BE2C (cell line): ENCODE measurements at regions not wholly inside any gene's neighbourhood (a gene's known extent, or its start where the extent isn't known, plus 50 kb on each side); places are given as distances from the start of the nearest gene placed in this dataset.
A peak's percentile ranks its signal among the peaks of the same experiment; 100 is the strongest.
"Not testable (repeated sequence)": the region's sequence is repeated elsewhere in the genome, so short reads cannot be mapped to it uniquely, and the experiment has no call there.

ENCODE experiments used
- DNase-seq: peaks from one replicate; pipeline ENCODE4 v3.0.0-alpha.2; 2020
- H3K27me3 ChIP-seq: fragments of 250-450 bp; sonication (Bioruptor Pico); 2 replicates; pipeline ENCODE4 v1.5.1; 2020; ENCODE audit warnings: mild to moderate bottlenecking
- H3K36me3 ChIP-seq: fragments of 250-450 bp; sonication (Bioruptor Pico); 2 replicates; pipeline ENCODE4 v1.5.1; 2020; ENCODE audit warnings: mild to moderate bottlenecking
- H3K4me1 ChIP-seq: fragments of 250-450 bp; sonication (Bioruptor Pico); 2 replicates; pipeline ENCODE4 v1.5.1; 2020
- H3K4me3 ChIP-seq: 2 replicates; pipeline ENCODE4 v1.5.1; 2011; ENCODE audit warnings: low read depth, low read length
- H3K9me3 ChIP-seq: fragments of 250-450 bp; sonication (Bioruptor Pico); 2 replicates; pipeline ENCODE4 v1.5.1; 2020

DNA sequence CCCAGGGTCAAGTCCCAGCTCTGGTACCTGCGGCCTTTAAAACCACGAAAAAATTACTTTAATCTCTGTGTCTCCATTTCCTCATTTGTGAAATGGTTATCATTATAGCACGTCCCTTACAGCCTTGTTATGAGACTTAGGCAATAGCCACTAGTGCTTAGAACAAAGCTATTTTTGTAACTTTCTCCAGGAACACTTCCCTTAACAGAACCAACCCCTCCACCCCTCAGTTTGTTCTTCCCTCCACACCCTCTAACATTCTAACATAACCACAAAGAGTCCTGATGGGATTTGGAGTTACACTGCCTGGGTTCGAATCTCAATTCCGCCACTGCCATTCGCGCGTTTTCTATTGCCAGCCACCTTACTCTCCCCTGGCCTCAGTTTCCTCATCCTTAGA, 2777.4 kb upstream of the TPTE start:
- DNase-seq, H3K4me3 ChIP-seq, H3K27me3 ChIP-seq, H3K36me3 ChIP-seq, H3K4me1 ChIP-seq, H3K9me3 ChIP-seq: not testable (repeated sequence)

DNA sequence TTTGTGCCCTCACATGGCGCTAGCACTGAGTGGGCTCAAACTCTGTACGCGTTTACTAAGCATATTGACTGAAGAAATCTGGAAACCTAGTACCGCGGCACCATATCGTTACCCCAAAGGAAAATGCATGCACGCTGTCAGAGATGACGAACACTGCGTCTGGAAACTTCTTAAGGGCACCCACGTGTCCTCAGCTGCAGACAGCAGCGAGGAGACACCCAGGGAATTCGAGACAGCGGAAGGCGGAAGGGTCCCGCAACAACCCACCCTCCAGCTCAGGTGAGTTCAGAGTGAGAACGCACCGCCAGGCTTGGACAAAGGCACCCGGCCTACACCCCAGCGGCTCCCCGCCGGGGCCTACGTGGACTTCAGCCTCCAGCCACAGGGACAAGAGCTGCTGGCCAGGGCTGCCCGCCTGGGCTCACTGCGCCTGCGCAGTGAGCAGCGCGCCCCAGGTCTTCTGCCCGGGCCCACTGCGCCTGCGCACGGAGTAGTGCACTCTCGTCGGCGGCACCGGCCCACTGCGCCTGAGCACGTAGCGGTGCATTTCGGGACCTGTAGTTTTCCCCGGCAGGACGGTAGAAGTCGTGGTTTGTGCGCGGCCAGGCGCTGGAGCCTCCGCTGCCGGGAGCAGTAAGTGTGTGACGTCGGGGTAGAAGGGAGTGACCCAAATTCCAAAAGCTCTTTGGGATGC, 2776.8 kb upstream of the TPTE start:
- not testable (repeated sequence) for H3K9me3 ChIP-seq, H3K4me3 ChIP-seq, H3K4me1 ChIP-seq, H3K36me3 ChIP-seq, DNase-seq, H3K27me3 ChIP-seq

- DNase-seq, H3K27me3 ChIP-seq, H3K4me3 ChIP-seq, H3K36me3 ChIP-seq, H3K9me3 ChIP-seq, H3K4me1 ChIP-seq: not testable (repeated sequence)
Measured at GRCh38 chr21:7745100-7745450, 2776.3 kb upstream of the TPTE start.

DNA sequence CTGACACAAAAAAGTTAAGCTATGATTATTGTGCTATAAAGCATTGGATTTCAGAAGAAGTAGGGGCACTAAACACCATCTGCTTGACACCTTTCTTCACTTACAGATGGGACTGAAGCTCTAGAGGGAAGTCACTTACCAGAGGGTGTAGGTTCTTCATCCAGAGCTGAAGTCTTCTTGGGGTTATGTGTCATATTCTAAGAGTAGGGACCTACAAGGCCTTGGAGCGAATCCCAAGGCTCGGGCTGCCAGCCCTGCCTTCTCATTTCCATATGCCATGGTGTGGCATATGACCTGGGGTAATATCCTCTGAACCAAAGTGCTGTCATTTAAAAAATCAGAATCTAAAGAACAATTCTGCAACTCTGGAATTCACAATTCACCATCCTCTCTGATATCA, 2773.4 kb upstream of the TPTE start:
- H3K36me3 ChIP-seq, H3K9me3 ChIP-seq, H3K4me1 ChIP-seq, H3K4me3 ChIP-seq, DNase-seq, H3K27me3 ChIP-seq: not testable (repeated sequence)

GRCh38 chr21:7752611-7753010, 2768.8 kb upstream of the TPTE start:
- not testable (repeated sequence) for H3K4me1 ChIP-seq, H3K4me3 ChIP-seq, H3K36me3 ChIP-seq, H3K27me3 ChIP-seq, DNase-seq, H3K9me3 ChIP-seq

DNA sequence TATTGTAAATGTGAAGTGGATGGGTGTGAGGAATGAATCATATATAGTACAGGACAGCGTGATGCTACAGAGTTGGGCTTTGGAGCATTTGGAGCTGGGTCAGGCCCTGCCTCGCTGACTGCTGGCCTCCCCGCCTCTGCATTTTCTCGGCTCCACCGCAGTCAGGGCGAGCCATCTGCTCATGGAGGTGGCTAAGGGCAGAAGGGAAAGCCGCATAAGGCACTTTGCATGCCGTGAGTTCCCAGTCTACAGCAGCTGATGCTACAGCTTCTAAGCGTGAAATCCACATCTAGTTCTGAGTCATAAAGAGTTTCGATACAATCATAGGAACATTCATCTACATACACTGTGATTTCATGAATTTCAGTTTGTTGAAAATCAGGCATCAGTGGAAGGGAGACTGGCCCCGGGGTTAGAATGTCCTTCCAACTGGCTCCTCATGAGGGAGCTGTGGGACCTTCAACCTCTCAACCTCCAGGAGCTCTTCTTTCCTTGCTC, 2768.0 kb upstream of the TPTE start:
- not testable (repeated sequence) for H3K9me3 ChIP-seq, DNase-seq, H3K4me1 ChIP-seq, H3K27me3 ChIP-seq, H3K4me3 ChIP-seq, H3K36me3 ChIP-seq

DNA sequence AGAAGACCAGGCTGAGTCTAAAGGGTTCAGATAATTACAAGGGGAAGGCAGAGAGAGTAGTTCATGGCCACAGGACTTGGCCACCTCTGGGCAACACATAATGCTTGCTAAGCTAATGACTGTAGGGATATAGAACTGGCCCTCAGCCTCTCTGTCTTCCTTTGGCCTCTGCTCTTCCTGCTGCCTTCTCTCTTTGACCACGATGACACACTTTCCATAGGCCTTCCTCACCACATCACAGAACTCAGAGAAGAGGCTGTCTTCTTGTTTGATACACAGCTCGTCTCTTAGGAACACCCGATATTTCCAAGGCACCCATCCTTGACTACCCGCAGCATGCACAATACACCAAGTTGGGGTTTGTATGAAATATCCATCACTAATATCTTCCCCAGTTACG, 2751.4 kb upstream of the TPTE start:
- not testable (repeated sequence) for DNase-seq, H3K36me3 ChIP-seq, H3K4me1 ChIP-seq, H3K4me3 ChIP-seq, H3K9me3 ChIP-seq, H3K27me3 ChIP-seq

GRCh38 chr21:7774219-7774618, 2747.2 kb upstream of the TPTE start:
- H3K9me3 ChIP-seq, H3K36me3 ChIP-seq, H3K4me3 ChIP-seq, H3K4me1 ChIP-seq, DNase-seq, H3K27me3 ChIP-seq: not testable (repeated sequence)

DNA sequence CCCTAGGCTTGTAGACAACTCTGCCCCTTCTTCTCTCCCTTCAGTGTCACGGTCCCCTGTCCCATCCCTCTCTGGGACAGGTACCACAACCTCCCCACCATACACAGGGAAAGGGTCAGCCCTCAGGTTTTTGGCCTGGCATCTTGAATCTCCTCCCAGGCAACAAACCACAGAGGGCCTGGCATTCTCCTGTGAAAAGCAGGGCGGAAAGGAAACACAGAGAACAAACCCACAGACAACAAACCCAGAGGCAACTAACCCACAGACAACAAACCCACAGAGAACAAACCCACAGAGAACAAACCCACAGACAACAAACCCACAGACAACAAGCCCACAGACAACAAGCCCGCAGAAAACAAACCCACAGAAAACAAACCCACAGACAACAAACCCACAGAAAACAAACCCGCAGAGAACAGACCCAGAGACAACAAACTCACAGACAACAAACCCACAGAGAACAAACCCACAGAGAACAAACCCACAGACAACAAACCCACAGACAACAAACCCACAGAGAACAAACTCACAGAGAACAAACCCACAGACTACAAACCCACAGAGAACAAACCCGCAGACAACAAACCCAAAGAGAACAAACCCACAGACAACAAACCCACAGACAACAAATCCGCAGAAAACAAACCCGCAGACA, 2745.9 kb upstream of the TPTE start:
- not testable (repeated sequence) for DNase-seq, H3K36me3 ChIP-seq, H3K4me3 ChIP-seq, H3K27me3 ChIP-seq, H3K4me1 ChIP-seq, H3K9me3 ChIP-seq

DNA sequence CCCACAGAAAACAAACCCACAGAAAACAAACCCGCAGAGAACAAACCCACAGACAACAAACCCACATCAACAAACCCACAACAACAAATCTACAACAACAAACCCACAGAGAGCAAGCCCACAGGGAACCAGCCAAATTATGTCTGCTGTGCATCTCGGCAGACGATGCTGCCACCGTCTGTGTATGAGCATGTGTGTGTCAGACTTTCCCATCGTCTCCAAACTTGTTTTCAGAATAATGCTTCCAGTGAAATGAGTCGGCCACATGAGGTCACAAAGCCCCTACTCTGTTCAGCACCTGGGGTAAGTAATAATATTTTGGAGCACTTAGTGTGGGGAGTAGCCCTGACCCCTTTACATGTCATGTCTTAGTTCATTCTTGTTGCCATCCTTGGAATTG, 2745.3 kb upstream of the TPTE start:
- DNase-seq, H3K27me3 ChIP-seq, H3K9me3 ChIP-seq, H3K36me3 ChIP-seq, H3K4me1 ChIP-seq, H3K4me3 ChIP-seq: not testable (repeated sequence)

- not testable (repeated sequence) for H3K36me3 ChIP-seq, H3K4me1 ChIP-seq, H3K27me3 ChIP-seq, H3K4me3 ChIP-seq, DNase-seq, H3K9me3 ChIP-seq
Measured at GRCh38 chr21:7776622-7777021, 2744.8 kb upstream of the TPTE start.

DNA sequence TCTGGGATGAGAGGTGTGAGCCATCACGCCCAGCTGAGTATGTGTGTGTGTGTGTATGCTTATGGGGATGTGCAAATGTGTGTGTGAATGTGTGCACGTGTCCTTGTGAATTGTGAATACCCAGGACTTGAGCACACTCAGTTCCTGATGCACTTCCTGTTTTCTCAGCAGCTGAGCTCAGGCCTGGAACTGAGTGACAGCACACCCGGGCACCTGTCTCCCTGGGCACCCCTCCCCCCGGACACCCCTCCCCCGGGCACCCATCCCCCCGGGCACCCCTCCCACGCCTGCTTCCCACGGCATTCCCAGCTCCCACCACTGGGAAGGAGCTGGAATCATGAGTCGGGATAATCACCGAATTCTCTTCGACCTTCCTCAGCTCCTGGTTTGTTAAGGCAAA, 2744.1 kb upstream of the TPTE start:
- H3K4me1 ChIP-seq, DNase-seq, H3K9me3 ChIP-seq, H3K27me3 ChIP-seq, H3K36me3 ChIP-seq, H3K4me3 ChIP-seq: not testable (repeated sequence)

GRCh38 chr21:7787427-7788078, 2733.8 kb upstream of the TPTE start:
- not testable (repeated sequence) for H3K4me3 ChIP-seq, DNase-seq, H3K27me3 ChIP-seq, H3K9me3 ChIP-seq, H3K36me3 ChIP-seq, H3K4me1 ChIP-seq

DNA sequence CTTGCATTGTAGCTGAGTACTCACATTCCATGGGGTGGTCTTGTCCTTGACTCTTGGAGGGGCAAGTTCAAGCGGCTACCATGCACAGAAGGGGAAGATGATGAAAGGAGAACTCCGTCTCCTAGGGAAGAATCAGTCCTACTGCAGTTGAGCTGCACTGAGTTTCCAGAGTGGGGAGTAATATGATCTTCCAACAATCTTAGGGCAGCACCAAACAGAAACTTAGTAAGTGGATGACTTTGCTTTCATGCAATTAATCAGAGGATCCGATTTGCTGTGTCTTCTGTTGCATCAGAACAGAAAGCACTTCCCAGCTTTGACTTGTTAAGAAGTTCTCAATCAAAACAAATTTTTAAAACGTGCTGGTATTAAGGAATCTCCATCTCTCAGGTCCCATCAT, 2727.6 kb upstream of the TPTE start:
- not testable (repeated sequence) for H3K4me1 ChIP-seq, H3K9me3 ChIP-seq, DNase-seq, H3K27me3 ChIP-seq, H3K4me3 ChIP-seq, H3K36me3 ChIP-seq

DNA sequence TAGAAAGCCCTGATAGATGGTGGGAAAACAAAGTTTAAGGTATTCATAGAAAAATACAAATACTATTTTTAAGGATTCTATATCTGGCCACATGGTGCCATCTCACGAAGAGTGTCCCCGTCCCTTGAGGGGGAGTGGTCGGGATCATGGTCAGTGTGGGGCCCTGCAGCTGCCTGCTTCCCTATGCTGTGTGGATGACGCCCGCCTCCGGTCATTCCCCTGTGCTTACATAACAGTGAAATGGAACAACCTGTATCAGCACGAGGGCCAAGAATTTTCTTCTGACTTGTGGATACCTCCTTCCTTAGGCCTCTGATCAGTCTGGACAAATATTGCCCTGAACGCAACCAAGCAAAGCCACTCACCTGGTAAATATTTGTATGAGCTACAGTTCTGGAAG, 2724.1 kb upstream of the TPTE start:
- H3K9me3 ChIP-seq, H3K36me3 ChIP-seq, H3K27me3 ChIP-seq, H3K4me3 ChIP-seq, DNase-seq, H3K4me1 ChIP-seq: not testable (repeated sequence)

DNA sequence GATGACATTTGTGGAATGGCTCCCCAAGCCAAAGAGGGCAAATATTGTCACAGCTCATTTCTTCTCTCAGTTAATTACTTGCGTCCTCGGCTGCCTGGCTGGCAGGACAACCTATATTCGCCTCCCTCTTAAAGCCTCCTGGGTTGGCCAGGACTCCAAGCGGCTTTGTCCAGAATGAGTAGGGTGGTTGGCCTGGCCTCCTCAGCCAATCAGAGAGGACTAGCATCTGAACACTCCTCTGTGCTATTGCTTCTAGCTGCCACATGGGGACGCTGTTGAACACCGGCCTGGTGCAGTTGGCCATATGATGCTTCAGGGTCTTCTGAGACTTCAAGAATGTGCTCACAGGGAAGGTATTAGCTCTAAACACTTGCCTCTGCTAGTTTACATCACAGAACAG, 2722.9 kb upstream of the TPTE start:
- H3K9me3 ChIP-seq, H3K36me3 ChIP-seq, H3K4me3 ChIP-seq, H3K4me1 ChIP-seq, H3K27me3 ChIP-seq: not testable (repeated sequence)
- DNase-seq, result peak; percentile 2
